Astrocyte (in vitro differentiated cells and primary cell): ENCODE measurements at regions not wholly inside any gene's neighbourhood (a gene's known extent, or its start where the extent isn't known, plus 50 kb on each side); places are given as distances from the start of the nearest gene placed in this dataset.

Experiments used
- DNase-seq: peaks from one replicate; pipeline ENCODE4 v3.0.0-alpha.2; 2010; ENCODE audit warnings: low read depth
- FAIRE-seq: peaks from 2 replicates; lab custom pipeline; 2011; peaks lifted over from hg19 to GRCh38; lab: Jason Lieb, UNC
- H2AFZ ChIP-seq: 2 replicates; pipeline ENCODE4 v1.6.0; 2012; ENCODE audit warnings: low read depth, low read length, inconsistent platforms
- H3K27ac ChIP-seq: 2 replicates; pipeline ENCODE4 v1.5.1; 2011; ENCODE audit warnings: low read depth, low read length, inconsistent platforms
- H3K27me3 ChIP-seq: 2 replicates; pipeline ENCODE4 v1.6.0; 2011; ENCODE audit warnings: low read length, inconsistent platforms; ENCODE audit not compliant: insufficient read depth
- H3K36me3 ChIP-seq: 2 replicates; pipeline ENCODE4 v1.5.1; 2011; ENCODE audit warnings: low read length, inconsistent platforms; ENCODE audit not compliant: insufficient read depth
- H3K4me1 ChIP-seq: 2 replicates; pipeline ENCODE4 v1.5.1; 2011; ENCODE audit warnings: low read length, inconsistent platforms; ENCODE audit not compliant: insufficient read depth
- H3K4me2 ChIP-seq: 2 replicates; pipeline ENCODE4 v1.6.0; 2012; ENCODE audit warnings: low read length, inconsistent platforms
- H3K4me3 ChIP-seq: 2 replicates; pipeline ENCODE4 v1.5.1; 2011; ENCODE audit warnings: low read depth, mild to moderate bottlenecking, low read length, inconsistent platforms; ENCODE audit not compliant: insufficient read depth
- H3K79me2 ChIP-seq: 2 replicates; pipeline ENCODE4 v1.6.0; 2012; ENCODE audit warnings: mild to moderate bottlenecking, low read length, inconsistent platforms; ENCODE audit not compliant: insufficient read depth
- H3K9ac ChIP-seq: 2 replicates; pipeline ENCODE4 v1.6.0; 2012; ENCODE audit warnings: mild to moderate bottlenecking, low read length, inconsistent platforms
- H3K9me3 ChIP-seq: 2 replicates; pipeline ENCODE4 v1.5.1; 2012; ENCODE audit warnings: low read depth, mild to moderate bottlenecking, low read length, inconsistent platforms; ENCODE audit not compliant: insufficient read depth
- H4K20me1 ChIP-seq: 2 replicates; pipeline ENCODE4 v1.6.0; 2012; ENCODE audit warnings: low read length, inconsistent platforms; ENCODE audit not compliant: insufficient read depth
- H3K27ac Mint-ChIP-seq: one replicate; pipeline ENCODE4 v1.8.0; 2021; ENCODE audit warnings: mild to moderate bottlenecking, mixed read lengths; ENCODE audit not compliant: unreplicated experiment
- H3K27me3 Mint-ChIP-seq: one replicate; pipeline ENCODE4 v1.8.0; 2021; ENCODE audit warnings: low read depth, mixed read lengths; ENCODE audit not compliant: unreplicated experiment
- H3K36me3 Mint-ChIP-seq: one replicate; pipeline ENCODE4 v1.8.0; 2021; ENCODE audit warnings: low read depth, mixed read lengths; ENCODE audit not compliant: unreplicated experiment
- H3K4me1 Mint-ChIP-seq: one replicate; pipeline ENCODE4 v1.8.0; 2021; ENCODE audit warnings: low read depth, mixed read lengths; ENCODE audit not compliant: unreplicated experiment
- H3K4me3 Mint-ChIP-seq: one replicate; pipeline ENCODE4 v1.8.0; 2021; ENCODE audit warnings: mild to moderate bottlenecking, moderate library complexity, mixed read lengths; ENCODE audit not compliant: unreplicated experiment
- H3K9me3 Mint-ChIP-seq: one replicate; pipeline ENCODE4 v1.8.0; 2021; ENCODE audit warnings: mild to moderate bottlenecking, mixed read lengths; ENCODE audit not compliant: unreplicated experiment
- EZH2 ChIP-seq: IDR thresholded peaks from 2 replicates; pipeline ENCODE4 v1.6.1; 2012; ENCODE audit warnings: mild to moderate bottlenecking, low read length, inconsistent platforms; ENCODE audit not compliant: insufficient read depth
- TF ChIP-seq, protein P1 (sequence below): IDR thresholded peaks from 2 replicates; pipeline ENCODE4 v1.5.1; 2011; ENCODE audit warnings: low read depth, mild to moderate bottlenecking, inconsistent platforms, low read length, moderate library complexity; ENCODE audit not compliant: insufficient read depth

DNA sequence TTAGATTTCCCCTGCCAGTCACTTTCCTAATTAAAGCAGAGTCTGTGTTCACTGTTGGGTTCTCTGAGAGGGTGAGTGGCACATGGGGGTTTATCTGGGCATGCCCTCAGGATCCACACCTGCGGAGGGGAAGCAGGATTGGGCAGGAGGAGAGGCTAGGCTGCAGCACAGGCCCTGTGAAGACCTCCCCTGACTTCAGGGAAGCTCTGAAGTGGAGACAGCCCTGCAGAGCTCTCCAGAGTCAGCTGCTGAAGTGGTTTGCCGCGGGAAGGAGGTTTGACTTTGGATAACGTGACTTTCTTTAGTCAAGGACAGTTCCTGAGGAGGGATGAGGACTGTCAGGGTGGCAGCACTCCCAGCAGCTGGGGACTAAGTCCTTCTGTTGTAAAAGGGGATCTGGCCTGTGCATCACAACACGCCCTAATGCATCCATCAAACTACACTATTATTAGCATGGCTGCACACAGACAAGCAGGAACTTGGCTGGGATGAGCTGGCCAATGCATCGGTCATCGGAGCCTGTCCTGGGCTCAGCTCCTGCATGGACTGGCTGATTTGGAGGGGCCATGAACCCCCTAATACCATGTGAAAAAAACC is 50.9 kb upstream of the LEP start:
- Histone ChIP-seq H3K79me2 (no peaks in the 10 kb centered on the region), H3K4me1 (no peaks in the 10 kb centered on the region), H3K9ac (no peak overlapping the region), H3K9me3 (peaks cover 7% of the 10 kb centered on the region), H3K4me3 (no peak overlapping the region), H4K20me1 (no peaks in the 10 kb centered on the region), H2AFZ (no peak overlapping the region), H3K4me2 (no peak overlapping the region), H3K27me3 (peaks cover 22% of the 10 kb centered on the region), H3K27ac (no peak overlapping the region), H3K36me3 (no peaks in the 10 kb centered on the region)
- peaks cover 12% of the 10 kb centered on the region for H3K9me3 Mint-ChIP-seq
- no peak for FAIRE-seq
- TF ChIP-seq, protein P1, sequence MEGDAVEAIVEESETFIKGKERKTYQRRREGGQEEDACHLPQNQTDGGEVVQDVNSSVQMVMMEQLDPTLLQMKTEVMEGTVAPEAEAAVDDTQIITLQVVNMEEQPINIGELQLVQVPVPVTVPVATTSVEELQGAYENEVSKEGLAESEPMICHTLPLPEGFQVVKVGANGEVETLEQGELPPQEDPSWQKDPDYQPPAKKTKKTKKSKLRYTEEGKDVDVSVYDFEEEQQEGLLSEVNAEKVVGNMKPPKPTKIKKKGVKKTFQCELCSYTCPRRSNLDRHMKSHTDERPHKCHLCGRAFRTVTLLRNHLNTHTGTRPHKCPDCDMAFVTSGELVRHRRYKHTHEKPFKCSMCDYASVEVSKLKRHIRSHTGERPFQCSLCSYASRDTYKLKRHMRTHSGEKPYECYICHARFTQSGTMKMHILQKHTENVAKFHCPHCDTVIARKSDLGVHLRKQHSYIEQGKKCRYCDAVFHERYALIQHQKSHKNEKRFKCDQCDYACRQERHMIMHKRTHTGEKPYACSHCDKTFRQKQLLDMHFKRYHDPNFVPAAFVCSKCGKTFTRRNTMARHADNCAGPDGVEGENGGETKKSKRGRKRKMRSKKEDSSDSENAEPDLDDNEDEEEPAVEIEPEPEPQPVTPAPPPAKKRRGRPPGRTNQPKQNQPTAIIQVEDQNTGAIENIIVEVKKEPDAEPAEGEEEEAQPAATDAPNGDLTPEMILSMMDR: no peak
- peak; percentile 16 for TF ChIP-seq EZH2
- H3K27ac Mint-ChIP-seq: no peak overlapping the region
- peaks cover 45% of the 10 kb centered on the region for H3K27me3 Mint-ChIP-seq
- no peaks in the 10 kb centered on the region for H3K4me1 Mint-ChIP-seq
- DNase-seq: no peak
- no peak overlapping the region for H3K4me3 Mint-ChIP-seq
- peaks cover 5% of the 10 kb centered on the region for H3K36me3 Mint-ChIP-seq

DNA sequence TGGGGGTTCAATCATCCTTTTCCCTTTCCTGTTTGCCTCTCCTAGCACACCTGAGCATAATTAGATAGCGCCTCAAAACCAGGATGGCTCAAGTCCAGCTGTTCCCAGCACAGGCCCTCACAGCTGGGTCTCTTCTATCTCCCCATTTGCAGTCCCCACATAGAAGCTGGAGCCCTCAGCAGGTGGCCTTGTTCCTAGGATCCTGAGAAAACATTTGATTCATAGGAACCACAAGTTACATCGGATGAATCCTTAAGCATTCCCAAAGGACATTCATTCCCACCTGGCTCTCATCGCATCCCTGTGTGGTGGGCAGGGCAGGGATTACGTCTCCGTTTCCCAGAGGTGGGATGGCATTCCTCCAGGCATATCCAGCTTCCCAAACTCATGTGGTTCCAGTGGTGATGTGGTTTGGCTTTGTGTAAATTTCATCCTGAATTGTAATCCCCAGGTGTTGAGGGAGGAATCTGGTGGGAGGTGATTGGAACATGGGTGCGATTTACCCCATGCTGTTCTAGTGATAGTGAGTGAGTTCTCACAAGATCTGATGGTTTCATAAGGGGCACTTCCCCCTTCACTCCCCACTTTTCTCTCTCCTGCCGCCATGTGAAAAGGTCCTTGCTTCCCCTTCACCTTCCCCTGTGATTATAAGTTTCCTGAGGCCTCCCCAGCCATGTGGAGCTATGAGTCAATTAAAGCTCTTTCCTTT is 49.8 kb upstream of the LEP start:
- H3K27me3 Mint-ChIP-seq: peaks cover 42% of the 10 kb centered on the region
- Histone ChIP-seq H3K27ac (no peak overlapping the region), H3K27me3 (peaks cover 21% of the 10 kb centered on the region), H3K36me3 (no peaks in the 10 kb centered on the region), H4K20me1 (no peaks in the 10 kb centered on the region), H3K4me2 (no peak overlapping the region), H3K4me3 (no peak overlapping the region), H3K4me1 (no peaks in the 10 kb centered on the region), H2AFZ (no peak overlapping the region), H3K9me3 (peaks cover 10% of the 10 kb centered on the region), H3K79me2 (no peaks in the 10 kb centered on the region), H3K9ac (no peak overlapping the region)
- peaks cover 5% of the 10 kb centered on the region for H3K36me3 Mint-ChIP-seq
- no peaks in the 10 kb centered on the region for H3K4me1 Mint-ChIP-seq
- H3K9me3 Mint-ChIP-seq: peaks cover 13% of the 10 kb centered on the region
- H3K27ac Mint-ChIP-seq: no peak overlapping the region
- no peak overlapping the region for H3K4me3 Mint-ChIP-seq
- no peak for FAIRE-seq
- TF ChIP-seq, protein P1: no peak
- no peak for TF ChIP-seq EZH2
- DNase-seq: no peak
